Activated CD8-positive, alpha-beta T cell treated with anti-CD3 and anti-CD28 coated beads for 36 hours (primary cell): ENCODE measurements at regions not wholly inside any gene's neighbourhood (a gene's known extent, or its start where the extent isn't known, plus 50 kb on each side); places are given as distances from the start of the nearest gene placed in this dataset.

ENCODE experiments used
- ATAC-seq: fragments of 200-7000 bp; cut with Tn5 transposase; one replicate; pipeline ENCODE4 v1.10.0; 2021; ENCODE audit warnings: mild to moderate bottlenecking, moderate library complexity
- CTCF ChIA-PET: fragments of 350-600 bp; sonication (Branson Sonifier 250); formaldehyde crosslinking; loops from one replicate; lab custom pipeline; 2021; ENCODE audit warnings: antibody characterized with exemption; lab: Charles Lee
- POLR2A ChIA-PET: fragments of 350-600 bp; sonication (Branson Sonifier 250); formaldehyde crosslinking; loops from one replicate; lab custom pipeline; 2021; ENCODE audit warnings: antibody characterized with exemption; lab: Charles Lee
- DNase-seq: peaks from one replicate; pipeline ENCODE4 v3.0.0-alpha.2; 2020
- H3K27ac Mint-ChIP-seq: one replicate; pipeline ENCODE4 v1.8.0; 2021; ENCODE audit warnings: mild to moderate bottlenecking, mixed read lengths
- H3K27me3 Mint-ChIP-seq: one replicate; pipeline ENCODE4 v1.8.0; 2021; ENCODE audit warnings: mixed read lengths
- H3K36me3 Mint-ChIP-seq: one replicate; pipeline ENCODE4 v1.8.0; 2021; ENCODE audit warnings: low read depth, mixed read lengths
- H3K4me1 Mint-ChIP-seq: one replicate; pipeline ENCODE4 v1.8.0; 2021; ENCODE audit warnings: low read depth, mixed read lengths
- H3K4me3 Mint-ChIP-seq: one replicate; pipeline ENCODE4 v1.8.0; 2021; ENCODE audit warnings: mild to moderate bottlenecking, moderate library complexity, mixed read lengths
- H3K9me3 Mint-ChIP-seq: one replicate; pipeline ENCODE4 v1.8.0; 2021; ENCODE audit warnings: mixed read lengths
- CTCF ChIP-seq: fragments of 200-600 bp; IDR thresholded peaks from one replicate; pipeline ENCODE4 v1.8.0; 2022; ENCODE audit warnings: antibody characterized with exemption, mild to moderate bottlenecking
- intact Hi-C: fragments of 100-400 bp; cut with micrococcal nuclease; formaldehyde crosslinking; loops from one replicate; pipeline ENCODE4 v1.10.0; 2022

DNA sequence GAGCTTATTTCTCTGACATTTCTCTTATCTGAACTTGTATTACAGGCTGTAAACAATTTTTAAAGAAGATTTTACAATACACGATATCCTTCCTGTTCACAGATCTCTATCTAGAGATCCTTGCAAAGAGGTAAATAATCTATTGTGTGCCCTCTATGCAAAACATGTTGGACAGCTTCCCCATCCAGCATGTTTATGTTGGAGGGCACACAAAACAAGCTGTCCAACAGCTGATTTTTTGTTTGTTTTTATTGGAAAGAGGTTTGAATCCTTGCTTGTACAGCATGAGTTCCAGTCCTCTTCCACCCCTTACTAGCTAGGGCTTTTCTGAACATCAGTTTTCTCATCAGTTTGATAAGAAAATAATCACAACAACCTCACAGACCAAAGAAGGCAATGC is 62.3 kb upstream of the SYNDIG1 start:
- ChIA-PET CTCF (no interaction called here), POLR2A (interaction anchor here (0.6 kb wide), 1 partner anchor 38 kb away, joined by 3 read pairs; no protein-coding TSS in a partner anchor)
- H3K9me3 Mint-ChIP-seq: no peaks in the 10 kb centered on the region
- DNase-seq (no peak), ATAC-seq (no peak)
- H3K27ac Mint-ChIP-seq: peak overlapping the region; percentile 83
- H3K4me1 Mint-ChIP-seq: peaks cover 19% of the 10 kb centered on the region
- no peaks in the 10 kb centered on the region for H3K36me3 Mint-ChIP-seq
- H3K4me3 Mint-ChIP-seq: no peak overlapping the region
- no peaks in the 10 kb centered on the region for H3K27me3 Mint-ChIP-seq
- no peak for TF ChIP-seq CTCF
- intact Hi-C loops: no loop called here

DNA sequence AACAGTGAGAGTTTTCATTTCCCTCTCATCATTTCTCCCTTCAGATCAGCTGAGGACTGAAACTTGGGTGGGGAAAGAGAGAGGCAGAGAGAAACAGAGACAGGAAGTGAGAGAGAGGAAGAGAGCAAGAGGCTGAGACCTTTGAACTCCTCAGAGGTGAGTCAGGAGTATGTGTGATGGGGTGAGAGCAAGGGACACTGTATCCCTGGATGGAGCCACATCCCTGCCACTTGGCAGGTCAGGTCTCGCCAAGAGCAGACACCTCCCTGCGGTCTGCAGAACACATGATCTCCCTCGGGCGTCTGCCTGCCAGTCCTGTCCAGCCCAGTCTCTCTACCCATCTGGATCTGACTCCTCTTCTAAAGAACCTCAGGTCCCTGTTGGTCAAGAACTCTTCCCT is 62.7 kb upstream of the SYNDIG1 start:
- no peak for DNase-seq
- Mint-ChIP-seq H3K4me3 (no peak overlapping the region), H3K27ac (peak overlapping the region; percentile 83)

GRCh38 chr20:24406251-24406650 is 63.2 kb upstream of the SYNDIG1 start:
- Mint-ChIP-seq H3K4me1 (peaks cover 19% of the 10 kb centered on the region), H3K27me3 (no peaks in the 10 kb centered on the region), H3K36me3 (no peaks in the 10 kb centered on the region), H3K27ac (peak overlapping the region; percentile 83), H3K4me3 (no peak overlapping the region), H3K9me3 (no peaks in the 10 kb centered on the region)
- CTCF ChIA-PET: no interaction called here
- POLR2A ChIA-PET: no interaction called here
- DNase-seq: no peak
- intact Hi-C loops: no loop called here
- no peak for TF ChIP-seq CTCF
- peak; percentile 76 for ATAC-seq

More for the DNA sequence above, 62.7 kb upstream of the SYNDIG1 start:
- Mint-ChIP-seq H3K9me3 (no peaks in the 10 kb centered on the region), H3K36me3 (no peaks in the 10 kb centered on the region), H3K4me1 (peaks cover 19% of the 10 kb centered on the region), H3K27me3 (no peaks in the 10 kb centered on the region)
- TF ChIP-seq CTCF: no peak
- intact Hi-C loops: no loop called here
- ChIA-PET POLR2A (no interaction called here), CTCF (no interaction called here)
- ATAC-seq: peak; percentile 85

DNA sequence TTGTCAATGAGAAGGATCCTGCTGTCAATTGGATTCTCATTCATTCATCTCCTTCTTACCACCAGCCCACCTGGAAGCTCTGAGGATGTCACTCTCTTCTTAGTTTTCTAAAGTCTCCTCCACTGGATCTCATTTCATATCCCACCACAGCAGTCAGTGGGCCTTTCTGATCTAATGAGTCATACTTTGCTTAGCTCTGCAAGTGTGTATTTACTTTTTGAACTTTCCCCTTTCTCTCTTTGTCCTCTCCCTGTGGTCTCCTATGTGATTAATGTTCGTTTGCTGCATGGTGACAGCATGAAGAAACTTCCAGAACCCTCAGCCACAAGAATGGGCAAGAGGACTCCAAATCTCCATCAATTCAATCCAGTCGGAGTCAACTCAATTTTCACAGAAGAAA is 63.6 kb upstream of the SYNDIG1 start:
- ChIA-PET POLR2A (no interaction called here), CTCF (no interaction called here)
- Mint-ChIP-seq H3K27ac (peak overlapping the region; percentile 52), H3K9me3 (no peaks in the 10 kb centered on the region), H3K4me3 (no peak overlapping the region), H3K36me3 (no peaks in the 10 kb centered on the region), H3K4me1 (peaks cover 19% of the 10 kb centered on the region), H3K27me3 (no peaks in the 10 kb centered on the region)
- ATAC-seq: peak; percentile 60
- DNase-seq: no peak
- intact Hi-C loops: no loop called here
- no peak for TF ChIP-seq CTCF

- POLR2A ChIA-PET: no interaction called here
- no peak for TF ChIP-seq CTCF
- CTCF ChIA-PET: no interaction called here
These were observed 66.0 kb upstream of the SYNDIG1 start for GRCh38 chr20:24403406-24403805.

More at GRCh38 chr20:24403406-24403805, 66.0 kb upstream of the SYNDIG1 start:
- Mint-ChIP-seq H3K36me3 (no peaks in the 10 kb centered on the region), H3K4me1 (peaks cover 19% of the 10 kb centered on the region), H3K9me3 (peaks cover under 1% of the 10 kb centered on the region), H3K4me3 (no peak overlapping the region), H3K27ac (no peak overlapping the region), H3K27me3 (no peaks in the 10 kb centered on the region)
- intact Hi-C loops: no loop called here
- DNase-seq (no peak), ATAC-seq (no peak)
